Right lobe of liver (tissue), 6 donors: ENCODE measurements at regions not wholly inside any gene's neighbourhood (a gene's known extent, or its start where the extent isn't known, plus 50 kb on each side); places are given as distances from the start of the nearest gene placed in this dataset.

Experiments used
- ATAC-seq, 4 donors: fragments of 200-7000 bp; cut with Tn5 transposase; one replicate each; pipeline ENCODE4 v1.9.1; 2020; ENCODE audit warnings: mild to moderate bottlenecking in 4 of 4, moderate library complexity in 4 of 4
- DNase-seq, 3 donors: peaks; one replicate each; pipeline ENCODE4 v3.0.0-alpha.2; 2020
- H3K27ac ChIP-seq, 3 donors: fragments of 200-600 bp; one replicate each; pipeline ENCODE4 v1.8.0; 2022
- H3K27me3 ChIP-seq, 2 donors: fragments of 200-600 bp; one replicate each; pipeline ENCODE4 v1.8.0; 2022
- H3K36me3 ChIP-seq, 4 donors: fragments of 200-600 bp; sonication (generic) in 1 of 4; one replicate each; pipeline versions ENCODE4 v1.5.1 to v1.8.0; 2017 to 2022; ENCODE audit warnings: control low read depth in 1 of 4
- H3K4me1 ChIP-seq, 4 donors: fragments of 200-600 bp; sonication (generic) in 1 of 4; one replicate each; pipeline versions ENCODE4 v1.5.1 to v1.8.0; 2017 to 2022; ENCODE audit warnings: control low read depth in 1 of 4
- H3K4me3 ChIP-seq, 3 donors: fragments of 200-600 bp; one replicate each; pipeline ENCODE4 v1.8.0; 2022
- H3K9me3 ChIP-seq, 4 donors: fragments of 200-600 bp; sonication (generic) in 1 of 4; one replicate each; pipeline versions ENCODE4 v1.5.1 to v1.8.0; 2017 to 2022; ENCODE audit warnings: control low read depth in 1 of 4
- POLR2A ChIP-seq: fragments of 450-650 bp; IDR thresholded peaks from one replicate; pipeline ENCODE4 v1.6.1; 2017; ENCODE audit warnings: antibody characterized with exemption, mild to moderate bottlenecking
- WGBS: methylation state at CpG from one replicate; pipeline ENCODE4 v1.1.6; 2018; ENCODE audit warnings: low coverage, low lambda C conversion rate; ENCODE audit not compliant: insufficient coverage; ENCODE audit errors: missing lambda C conversion rate; 5-methylcytosine and 5-hydroxymethylcytosine counted together
- intact Hi-C, 2 donors: fragments of 100-400 bp; cut with DNase I; formaldehyde crosslinking; loops; one replicate each; pipeline versions ENCODE4 v1.11.2 to v1.14.1; 2022
- TF ChIP-seq, protein P1 (sequence below), 4 donors: fragments of 200-600 bp in 3 of 4; fragments of 450-650 bp in 1 of 4; IDR thresholded peaks; one replicate each; pipeline versions ENCODE4 v1.5.1 to v1.8.0; 2016 to 2022; ENCODE audit warnings: antibody characterized with exemption in 4 of 4, mild to moderate bottlenecking in 2 of 4
- donor health status: DM: no; HTN: yes; CAD: no.
- donor health status: DM: no; HTN: no; CAD: no.
- donor health status: DM: no; HTN: no; CAD: no.
- donor health status: DM: no; HTN: yes; CAD: no.
- donor health status: DM: no; HTN: yes; CAD: no.

DNA sequence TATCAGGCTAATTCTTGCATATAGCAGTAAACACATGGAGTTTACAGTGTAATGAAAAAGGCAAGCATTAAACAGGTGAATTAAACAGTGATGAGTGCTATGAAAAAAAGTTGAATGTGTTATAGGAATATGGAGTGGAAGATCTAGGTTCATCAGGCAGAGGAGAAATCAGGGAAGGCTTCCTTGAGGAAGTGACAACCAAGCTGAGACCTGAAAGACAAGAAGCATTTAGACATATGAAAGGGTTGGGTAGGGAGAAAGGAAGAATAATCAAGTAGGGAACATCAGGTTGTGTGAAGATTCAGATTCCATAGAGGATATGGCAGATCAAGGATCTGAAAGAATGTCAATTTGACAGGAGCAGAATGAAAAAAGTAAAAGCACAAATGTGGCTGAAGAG, 612.5 kb downstream of the PRELID2 start:
- Histone ChIP-seq H3K4me3 (no peak overlapping the region), H3K27me3 (no peaks in the 10 kb centered on the region), H3K36me3 (no peaks in the 10 kb centered on the region), H3K9me3 (no peaks in the 10 kb centered on the region), H3K27ac (no peak overlapping the region), H3K4me1 (no peaks in the 10 kb centered on the region)
- ATAC-seq = no peak
- no peak for DNase-seq
- no peak for TF ChIP-seq POLR2A
- TF ChIP-seq, protein P1, sequence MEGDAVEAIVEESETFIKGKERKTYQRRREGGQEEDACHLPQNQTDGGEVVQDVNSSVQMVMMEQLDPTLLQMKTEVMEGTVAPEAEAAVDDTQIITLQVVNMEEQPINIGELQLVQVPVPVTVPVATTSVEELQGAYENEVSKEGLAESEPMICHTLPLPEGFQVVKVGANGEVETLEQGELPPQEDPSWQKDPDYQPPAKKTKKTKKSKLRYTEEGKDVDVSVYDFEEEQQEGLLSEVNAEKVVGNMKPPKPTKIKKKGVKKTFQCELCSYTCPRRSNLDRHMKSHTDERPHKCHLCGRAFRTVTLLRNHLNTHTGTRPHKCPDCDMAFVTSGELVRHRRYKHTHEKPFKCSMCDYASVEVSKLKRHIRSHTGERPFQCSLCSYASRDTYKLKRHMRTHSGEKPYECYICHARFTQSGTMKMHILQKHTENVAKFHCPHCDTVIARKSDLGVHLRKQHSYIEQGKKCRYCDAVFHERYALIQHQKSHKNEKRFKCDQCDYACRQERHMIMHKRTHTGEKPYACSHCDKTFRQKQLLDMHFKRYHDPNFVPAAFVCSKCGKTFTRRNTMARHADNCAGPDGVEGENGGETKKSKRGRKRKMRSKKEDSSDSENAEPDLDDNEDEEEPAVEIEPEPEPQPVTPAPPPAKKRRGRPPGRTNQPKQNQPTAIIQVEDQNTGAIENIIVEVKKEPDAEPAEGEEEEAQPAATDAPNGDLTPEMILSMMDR (IDR thresholded peaks at IDR 0.05) = no peak
- intact Hi-C loops = no loop called here

DNA sequence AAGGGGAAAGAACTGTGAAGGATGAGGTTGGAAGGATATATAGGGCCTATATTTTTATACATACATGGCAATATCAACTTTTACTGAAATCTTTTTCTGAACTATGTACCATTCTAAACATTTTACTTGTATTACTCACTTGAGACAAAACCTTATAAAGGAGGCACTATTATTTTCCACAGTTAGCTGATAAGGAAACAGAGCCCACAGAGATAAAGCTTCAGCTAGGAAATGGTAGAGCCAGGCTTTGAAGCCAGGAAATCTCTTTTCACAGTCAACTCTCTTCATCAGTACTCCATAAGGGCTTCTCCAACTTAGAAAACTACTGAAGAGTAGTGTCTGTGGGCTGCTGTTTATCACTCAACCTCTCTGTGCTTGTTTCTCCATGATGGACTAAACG, 613.7 kb downstream of the PRELID2 start:
- H3K36me3 ChIP-seq = no peaks in the 10 kb centered on the region
- 90% methylated on average over 1 of the region's 1 CpG for WGBS
- no peak for TF ChIP-seq POLR2A
- TF ChIP-seq, protein P1 (IDR thresholded peaks at IDR 0.05) = no peak
- H3K4me3 ChIP-seq = no peak overlapping the region
- H3K27ac ChIP-seq = no peak overlapping the region
- no peaks in the 10 kb centered on the region for H3K4me1 ChIP-seq
- no peaks in the 10 kb centered on the region for H3K9me3 ChIP-seq
- no peak for ATAC-seq
- H3K27me3 ChIP-seq = no peaks in the 10 kb centered on the region
- intact Hi-C loops = no loop called here
- no peak for DNase-seq

DNA sequence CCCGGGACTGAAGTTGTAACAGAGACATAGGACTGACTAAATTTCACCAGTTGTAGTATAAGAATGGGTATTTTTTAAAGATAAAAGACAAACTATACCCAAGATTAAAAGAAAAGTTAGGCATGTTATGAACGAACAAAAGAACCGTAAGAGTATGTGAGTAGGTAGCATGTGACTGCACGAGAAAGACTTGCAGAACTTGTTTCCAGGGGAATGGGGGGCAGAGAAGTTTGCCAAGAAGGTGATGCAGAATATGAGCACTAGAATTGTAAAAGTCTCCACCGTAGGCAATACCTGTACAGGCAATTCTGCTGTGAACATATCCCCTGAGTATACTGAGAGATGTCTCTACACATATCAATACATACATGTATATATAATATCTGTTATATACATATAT, 614.7 kb downstream of the PRELID2 start:
- 76% methylated on average over 5 of the region's 5 CpGs for WGBS
- TF ChIP-seq, protein P1 (IDR thresholded peaks at IDR 0.05) = no peak
- TF ChIP-seq POLR2A = no peak
- Histone ChIP-seq H3K27ac (no peak overlapping the region), H3K27me3 (no peaks in the 10 kb centered on the region), H3K4me1 (no peaks in the 10 kb centered on the region), H3K36me3 (no peaks in the 10 kb centered on the region), H3K9me3 (no peaks in the 10 kb centered on the region), H3K4me3 (no peak overlapping the region)
- DNase-seq (no peak), ATAC-seq (no peak)
- intact Hi-C loops = no loop called here

DNA sequence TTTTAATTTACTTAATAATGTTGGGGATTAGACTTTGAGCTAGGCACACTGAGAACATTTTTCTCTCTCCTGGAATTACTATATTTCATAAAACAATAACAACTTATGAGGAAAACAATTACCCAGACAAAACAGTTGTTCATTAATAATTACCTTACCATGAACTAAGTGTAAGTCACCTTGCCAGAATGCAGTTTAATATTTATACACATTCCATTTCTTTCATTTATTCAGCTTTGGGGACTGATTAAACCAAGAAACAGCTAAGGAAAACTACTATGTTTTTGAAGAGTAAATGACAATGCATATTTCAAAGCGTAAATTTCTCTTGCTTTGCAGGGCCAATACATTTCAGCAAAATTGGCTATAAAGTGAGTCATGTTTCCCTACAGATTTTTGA, 616.2 kb downstream of the PRELID2 start:
- H3K4me1 ChIP-seq = no peaks in the 10 kb centered on the region
- intact Hi-C loops = no loop called here

More for the DNA sequence above, 616.2 kb downstream of the PRELID2 start:
- Histone ChIP-seq H3K4me3 (no peak overlapping the region), H3K27ac (no peak overlapping the region), H3K9me3 (no peaks in the 10 kb centered on the region), H3K36me3 (no peaks in the 10 kb centered on the region), H3K27me3 (no peaks in the 10 kb centered on the region)
- 39% methylated on average over 1 of the region's 1 CpG for WGBS
- no peak for DNase-seq
- TF ChIP-seq POLR2A = no peak
- TF ChIP-seq, protein P1 (IDR thresholded peaks at IDR 0.05) = no peak
- no peak for ATAC-seq
